ENCODE measurements at regions not wholly inside any gene's neighbourhood (a gene's known extent, or its start where the extent isn't known, plus 50 kb on each side); places are given as distances from the start of the nearest gene placed in this dataset.

DNA sequence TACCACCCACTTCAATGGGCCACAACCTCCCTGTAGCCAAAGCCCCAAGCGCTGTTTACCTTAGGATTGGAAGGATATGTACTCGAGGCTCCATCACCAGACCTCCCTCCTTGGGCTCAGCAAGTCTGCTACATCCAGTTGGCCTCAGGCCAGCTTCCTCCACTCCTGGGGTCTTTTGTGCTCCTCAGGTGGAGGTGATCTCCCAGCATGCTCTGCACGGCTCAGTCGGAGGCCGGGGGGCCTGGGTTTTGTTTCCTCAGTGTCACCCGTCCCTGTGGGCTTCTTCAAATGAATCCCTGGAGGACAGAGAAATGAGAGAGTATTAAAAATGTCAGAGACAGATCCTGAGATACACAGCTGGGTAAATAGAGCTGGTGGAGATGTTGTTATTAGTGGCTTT, 723.1 kb upstream of the TBX3 start:
- Histone ChIP-seq H3K27ac (ENCODE audit: low read depth in 1 of 2, low read length in 1 of 2) (no peak overlapping the region), H3K4me1 (ENCODE audit: control insufficient read depth in 5 of 5, insufficient read depth in 5 of 5, low read length in 5 of 5) (peaks cover 0 to 3% (median 0%) of the 10 kb centered on the region in 5 donors), H3K9ac (ENCODE audit: insufficient read depth in 1 of 2, low read length in 2 of 2) (no peak overlapping the region), H3K27me3 (ENCODE audit: control insufficient read depth in 3 of 3, insufficient read depth in 3 of 3, low read length in 2 of 3) (no peaks in the 10 kb centered on the region), H3K4me3 (no peak overlapping the region), H3K9me3 (ENCODE audit: control insufficient read depth in 4 of 4, insufficient read depth in 3 of 4, low read length in 3 of 4) (peaks cover 0 to 2% (median 0%) of the 10 kb centered on the region in 4 donors), H3K36me3 (ENCODE audit: control insufficient read depth in 4 of 4, insufficient read depth in 4 of 4, low read length in 4 of 4) (no peaks in the 10 kb centered on the region)
- no peak for DNase-seq
- no peak for ATAC-seq (ENCODE audit: insufficient read depth, low FRiP score)
- TF ChIP-seq, protein P1, sequence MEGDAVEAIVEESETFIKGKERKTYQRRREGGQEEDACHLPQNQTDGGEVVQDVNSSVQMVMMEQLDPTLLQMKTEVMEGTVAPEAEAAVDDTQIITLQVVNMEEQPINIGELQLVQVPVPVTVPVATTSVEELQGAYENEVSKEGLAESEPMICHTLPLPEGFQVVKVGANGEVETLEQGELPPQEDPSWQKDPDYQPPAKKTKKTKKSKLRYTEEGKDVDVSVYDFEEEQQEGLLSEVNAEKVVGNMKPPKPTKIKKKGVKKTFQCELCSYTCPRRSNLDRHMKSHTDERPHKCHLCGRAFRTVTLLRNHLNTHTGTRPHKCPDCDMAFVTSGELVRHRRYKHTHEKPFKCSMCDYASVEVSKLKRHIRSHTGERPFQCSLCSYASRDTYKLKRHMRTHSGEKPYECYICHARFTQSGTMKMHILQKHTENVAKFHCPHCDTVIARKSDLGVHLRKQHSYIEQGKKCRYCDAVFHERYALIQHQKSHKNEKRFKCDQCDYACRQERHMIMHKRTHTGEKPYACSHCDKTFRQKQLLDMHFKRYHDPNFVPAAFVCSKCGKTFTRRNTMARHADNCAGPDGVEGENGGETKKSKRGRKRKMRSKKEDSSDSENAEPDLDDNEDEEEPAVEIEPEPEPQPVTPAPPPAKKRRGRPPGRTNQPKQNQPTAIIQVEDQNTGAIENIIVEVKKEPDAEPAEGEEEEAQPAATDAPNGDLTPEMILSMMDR (IDR thresholded peaks at IDR 0.05; ENCODE audit: control extremely low read depth, extremely low read depth), result no peak
- WGBS, 2 donors, result 76 to 86% methylated on average over 6 of the region's 6 CpGs

- H3K36me3 ChIP-seq (ENCODE audit: control insufficient read depth in 4 of 4, insufficient read depth in 4 of 4, low read length in 4 of 4), result no peaks in the 10 kb centered on the region
- no peak overlapping the region for H3K9ac ChIP-seq (ENCODE audit: insufficient read depth in 1 of 2, low read length in 2 of 2)
- no peak overlapping the region for H3K4me3 ChIP-seq
- TF ChIP-seq, protein P1 (IDR thresholded peaks at IDR 0.05; ENCODE audit: control extremely low read depth, extremely low read depth), result no peak
- H3K27ac ChIP-seq (ENCODE audit: low read depth in 1 of 2, low read length in 1 of 2), result no peak overlapping the region
- H3K27me3 ChIP-seq (ENCODE audit: control insufficient read depth in 3 of 3, insufficient read depth in 3 of 3, low read length in 2 of 3), result no peaks in the 10 kb centered on the region
- 91 to 96% methylated on average over 4 of the region's 4 CpGs for WGBS, 2 donors
- H3K4me1 ChIP-seq (ENCODE audit: control insufficient read depth in 5 of 5, insufficient read depth in 5 of 5, low read length in 5 of 5), result peaks cover 0 to 3% (median 0%) of the 10 kb centered on the region in 5 donors
- DNase-seq (no peak), ATAC-seq (ENCODE audit: insufficient read depth, low FRiP score) (no peak)
- H3K9me3 ChIP-seq (ENCODE audit: control insufficient read depth in 4 of 4, insufficient read depth in 3 of 4, low read length in 3 of 4), result peaks cover 0 to 2% (median 0%) of the 10 kb centered on the region in 4 donors
Measured at GRCh38 chr12:115405471-115405860, 721.5 kb upstream of the TBX3 start.

DNA sequence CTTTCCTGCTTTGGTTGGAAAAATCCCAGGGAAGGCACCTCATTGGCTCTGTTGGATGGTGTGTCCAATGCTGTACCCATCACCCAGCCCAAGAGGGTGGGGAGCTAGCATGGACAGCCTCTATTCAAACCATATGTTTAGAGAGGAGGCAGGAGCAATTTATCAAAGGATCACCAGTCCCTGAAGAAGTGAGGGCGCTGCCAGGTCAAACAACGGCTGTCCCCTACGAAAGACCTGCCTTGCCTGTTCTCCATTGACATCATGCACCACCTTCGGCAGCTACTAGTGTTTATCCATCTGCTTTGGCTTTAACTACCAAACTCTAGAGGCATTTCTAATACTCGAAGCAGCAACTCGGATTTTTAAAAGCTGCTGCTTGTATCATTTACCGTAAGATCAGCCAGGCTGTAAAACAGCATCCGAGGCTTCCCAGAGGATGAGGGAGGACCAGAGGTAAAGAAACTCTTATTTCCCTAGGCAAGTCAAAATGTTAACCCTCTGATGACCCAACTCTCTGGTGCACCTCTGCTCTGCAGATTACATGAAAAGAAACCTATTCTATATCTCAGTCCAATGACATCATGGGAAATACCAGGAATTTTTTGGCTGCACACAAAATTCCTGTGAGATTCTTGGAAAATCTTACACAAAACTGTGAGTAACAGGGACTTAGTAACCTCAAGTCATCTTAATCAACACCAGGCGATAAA, 720.9 kb upstream of the TBX3 start:
- peak in 2 of 3 donors; percentile 45 to 53 for DNase-seq
- Histone ChIP-seq H3K27ac (ENCODE audit: low read depth in 1 of 2, low read length in 1 of 2) (no peak overlapping the region), H3K4me3 (no peak overlapping the region), H3K9ac (ENCODE audit: insufficient read depth in 1 of 2, low read length in 2 of 2) (no peak overlapping the region), H3K9me3 (ENCODE audit: control insufficient read depth in 4 of 4, insufficient read depth in 3 of 4, low read length in 3 of 4) (peaks cover 0 to 2% (median 0%) of the 10 kb centered on the region in 4 donors), H3K36me3 (ENCODE audit: control insufficient read depth in 4 of 4, insufficient read depth in 4 of 4, low read length in 4 of 4) (no peaks in the 10 kb centered on the region), H3K27me3 (ENCODE audit: control insufficient read depth in 3 of 3, insufficient read depth in 3 of 3, low read length in 2 of 3) (no peaks in the 10 kb centered on the region), H3K4me1 (ENCODE audit: control insufficient read depth in 5 of 5, insufficient read depth in 5 of 5, low read length in 5 of 5) (peaks cover 0 to 3% (median 0%) of the 10 kb centered on the region in 5 donors)
- TF ChIP-seq, protein P1 (IDR thresholded peaks at IDR 0.05; ENCODE audit: control extremely low read depth, extremely low read depth), result no peak
- ATAC-seq (ENCODE audit: insufficient read depth, low FRiP score), result no peak
- WGBS, 2 donors, result 51 to 74% methylated on average over 9 of the region's 9 CpGs
